ENCODE measurements at regions not wholly inside any gene's neighbourhood (a gene's known extent, or its start where the extent isn't known, plus 50 kb on each side); places are given as distances from the start of the nearest gene placed in this dataset.

- Histone ChIP-seq H3K4me3 (ENCODE audit: low read depth, low read length) (no peak overlapping the region), H3K9me3 (ENCODE audit: control insufficient read depth, insufficient read depth, low read depth, low read length) (no peaks in the 10 kb centered on the region), H3K4me1 (ENCODE audit: control insufficient read depth, insufficient read depth, low read length) (no peaks in the 10 kb centered on the region), H3K36me3 (ENCODE audit: control insufficient read depth in 2 of 2, insufficient read depth in 1 of 2, low read length in 2 of 2) (no peaks in the 10 kb centered on the region), H3K27ac (ENCODE audit: extremely low read depth, low read depth, low read length) (no peak overlapping the region)
- CTCF ChIA-PET: interaction anchor here (0.6 to 1.6 kb wide), 2 partner anchors 21 to 152 kb away, joined by 3 to 7 read pairs; no protein-coding TSS in a partner anchor
- POLR2A ChIA-PET: no interaction called here
- no peak for TF ChIP-seq ZNF148 (tag by site-specific recombination; IDR thresholded peaks at IDR 0.05; ENCODE audit: borderline replicate concordance)
- TF ChIP-seq KLF1 (tag by site-specific recombination; IDR thresholded peaks at IDR 0.05): no peak
- TF ChIP-seq ZNF544 (tag by site-specific recombination; IDR thresholded peaks at IDR 0.05): no peak
- no peak for TF ChIP-seq ZNF513 (tag by site-specific recombination; IDR thresholded peaks at IDR 0.05)
- no peak for TF ChIP-seq TSHZ1 (tag by site-specific recombination; IDR thresholded peaks at IDR 0.05; ENCODE audit: borderline replicate concordance)
- no peak for TF ChIP-seq GLIS1 (tag by site-specific recombination; IDR thresholded peaks at IDR 0.05)
- no peak for TF ChIP-seq ZNF423 (tag by site-specific recombination; IDR thresholded peaks at IDR 0.05)
- TF ChIP-seq HIC1 (tag by site-specific recombination; IDR thresholded peaks at IDR 0.05): no peak
- no peak for TF ChIP-seq ZNF707 (tag by site-specific recombination; IDR thresholded peaks at IDR 0.05)
- no peak for TF ChIP-seq ZFP41 (tag by site-specific recombination; IDR thresholded peaks at IDR 0.05; ENCODE audit: borderline replicate concordance)
- no peak for TF ChIP-seq ZNF645 (tag by site-specific recombination; IDR thresholded peaks at IDR 0.05)
- TF ChIP-seq ZSCAN30 (tag by site-specific recombination; IDR thresholded peaks at IDR 0.05): no peak
- no peak for TF ChIP-seq ZNF214 (tag by site-specific recombination; IDR thresholded peaks at IDR 0.05; ENCODE audit: borderline replicate concordance)
- TF ChIP-seq ZNF394 (tag by site-specific recombination; IDR thresholded peaks at IDR 0.05; ENCODE audit: borderline replicate concordance): no peak
- no peak for TF ChIP-seq ZEB2 (tag by site-specific recombination; IDR thresholded peaks at IDR 0.05)
- TF ChIP-seq ZNF837 (tag by site-specific recombination; IDR thresholded peaks at IDR 0.05): no peak
- no peak for TF ChIP-seq ZNF549 (tag by site-specific recombination; IDR thresholded peaks at IDR 0.05)
- no peak for TF ChIP-seq ZNF555 (tag by site-specific recombination; conservative IDR thresholded peaks at IDR 0.05)
- TF ChIP-seq ZBTB1 (tag by site-specific recombination; IDR thresholded peaks at IDR 0.05): no peak
- no peak for TF ChIP-seq ZNF843 (tag by site-specific recombination; IDR thresholded peaks at IDR 0.05)
Measured at GRCh38 chr1:50354813-50355212, 68.4 kb downstream of the DMRTA2 start.
